GM20431 (cell line): ENCODE measurements at regions not wholly inside any gene's neighbourhood (a gene's known extent, or its start where the extent isn't known, plus 50 kb on each side); places are given as distances from the start of the nearest gene placed in this dataset.

Experiments used
- in situ Hi-C: fragments of 300-500 bp; cut with MseI, MboI; formaldehyde crosslinking; loops from one replicate; pipeline ENCODE4 v1.15.0; 2020; ENCODE audit warnings: low sequenced_read_pairs; ENCODE audit not compliant: unreplicated experiment

- in situ Hi-C loops = no loop called here
Measured at GRCh38 chr6:14729129-14729871, 516.6 kb upstream of the JARID2 start.

- in situ Hi-C loops = no loop called here
Measured at GRCh38 chr6:14730654-14731053, 515.2 kb upstream of the JARID2 start.

GRCh38 chr6:14731611-14732010 is 514.3 kb upstream of the JARID2 start:
- in situ Hi-C loops = no loop called here

- in situ Hi-C loops = no loop called here
Measured at GRCh38 chr6:14732226-14732843, 513.5 kb upstream of the JARID2 start.

- in situ Hi-C loops = no loop called here
Measured at GRCh38 chr6:14732844-14733757, 512.8 kb upstream of the JARID2 start.

GRCh38 chr6:14734052-14734415 is 511.8 kb upstream of the JARID2 start:
- in situ Hi-C loops = no loop called here

GRCh38 chr6:14734416-14735340 is 511.2 kb upstream of the JARID2 start:
- in situ Hi-C loops = no loop called here

GRCh38 chr6:14735956-14736486 is 509.8 kb upstream of the JARID2 start:
- in situ Hi-C loops = no loop called here

GRCh38 chr6:14736554-14736953 is 509.3 kb upstream of the JARID2 start:
- in situ Hi-C loops = no loop called here

- in situ Hi-C loops = no loop called here
Measured at GRCh38 chr6:14738497-14738896, 507.4 kb upstream of the JARID2 start.

GRCh38 chr6:14738933-14739332 is 506.9 kb upstream of the JARID2 start:
- in situ Hi-C loops = no loop called here

- in situ Hi-C loops = no loop called here
Measured at GRCh38 chr6:14739827-14740226, 506.0 kb upstream of the JARID2 start.

- in situ Hi-C loops = no loop called here
Measured at GRCh38 chr6:14742171-14742570, 503.7 kb upstream of the JARID2 start.

- in situ Hi-C loops = no loop called here
Measured at GRCh38 chr6:14742680-14743079, 503.2 kb upstream of the JARID2 start.

GRCh38 chr6:14743144-14743473 is 502.8 kb upstream of the JARID2 start:
- in situ Hi-C loops = no loop called here

GRCh38 chr6:14743474-14744211 is 502.2 kb upstream of the JARID2 start:
- in situ Hi-C loops = no loop called here

- in situ Hi-C loops = no loop called here
Measured at GRCh38 chr6:14744212-14744556, 501.7 kb upstream of the JARID2 start.

- in situ Hi-C loops = no loop called here
Measured at GRCh38 chr6:14746139-14746837, 499.6 kb upstream of the JARID2 start.
